ENCODE measurements at regions not wholly inside any gene's neighbourhood (a gene's known extent, or its start where the extent isn't known, plus 50 kb on each side); places are given as distances from the start of the nearest gene placed in this dataset.

DNA sequence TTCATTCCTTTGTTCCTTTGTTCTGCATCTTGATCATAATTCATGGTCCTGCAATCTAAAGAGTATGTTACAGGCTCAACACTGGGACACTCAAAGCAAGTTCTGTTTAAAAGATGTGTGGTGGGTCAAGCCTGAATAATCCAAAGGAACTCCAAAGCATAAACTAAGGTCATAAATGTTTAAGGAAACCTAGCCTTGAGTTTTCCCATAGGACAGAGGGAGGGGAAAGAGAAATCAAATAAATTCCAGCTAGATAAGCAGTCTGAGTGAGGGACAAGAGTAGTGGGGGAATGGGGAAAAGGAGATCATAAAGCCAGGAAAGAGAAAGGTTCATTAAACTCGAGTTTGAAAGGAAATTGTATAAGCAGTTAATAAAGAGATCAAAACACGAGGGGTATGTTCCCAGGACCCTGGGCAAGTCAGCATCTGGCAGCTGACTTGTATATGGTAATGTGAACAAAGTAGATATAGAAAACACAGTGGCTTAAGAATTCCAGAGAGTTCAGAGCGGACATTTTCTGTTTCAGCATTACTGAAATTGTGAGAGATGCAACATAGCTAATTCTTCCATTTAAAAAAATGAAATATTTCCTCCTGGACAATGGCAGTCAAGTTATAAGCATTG, 125.8 kb upstream of the EDNRA start:
- no peak overlapping the region for H3K4me3 ChIP-seq (ENCODE audit: low read depth, low read length)
- DNase-seq (ENCODE audit: low read depth), result peak; percentile 51
- TF ChIP-seq, protein P1, sequence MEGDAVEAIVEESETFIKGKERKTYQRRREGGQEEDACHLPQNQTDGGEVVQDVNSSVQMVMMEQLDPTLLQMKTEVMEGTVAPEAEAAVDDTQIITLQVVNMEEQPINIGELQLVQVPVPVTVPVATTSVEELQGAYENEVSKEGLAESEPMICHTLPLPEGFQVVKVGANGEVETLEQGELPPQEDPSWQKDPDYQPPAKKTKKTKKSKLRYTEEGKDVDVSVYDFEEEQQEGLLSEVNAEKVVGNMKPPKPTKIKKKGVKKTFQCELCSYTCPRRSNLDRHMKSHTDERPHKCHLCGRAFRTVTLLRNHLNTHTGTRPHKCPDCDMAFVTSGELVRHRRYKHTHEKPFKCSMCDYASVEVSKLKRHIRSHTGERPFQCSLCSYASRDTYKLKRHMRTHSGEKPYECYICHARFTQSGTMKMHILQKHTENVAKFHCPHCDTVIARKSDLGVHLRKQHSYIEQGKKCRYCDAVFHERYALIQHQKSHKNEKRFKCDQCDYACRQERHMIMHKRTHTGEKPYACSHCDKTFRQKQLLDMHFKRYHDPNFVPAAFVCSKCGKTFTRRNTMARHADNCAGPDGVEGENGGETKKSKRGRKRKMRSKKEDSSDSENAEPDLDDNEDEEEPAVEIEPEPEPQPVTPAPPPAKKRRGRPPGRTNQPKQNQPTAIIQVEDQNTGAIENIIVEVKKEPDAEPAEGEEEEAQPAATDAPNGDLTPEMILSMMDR (conservative IDR thresholded peaks at IDR 0.05; ENCODE audit: low read depth, low read length), result no peak

DNA sequence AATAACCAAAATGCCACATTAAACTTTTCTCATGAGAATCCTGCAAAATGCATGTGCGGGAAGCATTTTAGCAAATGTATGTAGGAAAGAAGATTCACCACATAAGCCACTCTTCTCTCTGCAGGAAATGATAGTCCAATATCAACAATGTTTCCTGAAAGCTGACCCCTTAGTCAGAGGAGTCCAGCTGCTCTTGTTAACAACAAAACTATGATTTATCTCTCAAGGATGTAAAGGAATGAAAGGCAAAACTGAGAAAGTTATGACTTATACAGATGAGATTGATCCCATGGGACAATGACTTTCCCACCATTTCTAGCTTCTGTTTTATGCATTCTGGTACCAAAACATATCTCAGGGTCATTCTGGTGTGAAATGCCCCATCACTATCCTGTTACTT, 125.0 kb upstream of the EDNRA start:
- peak; percentile 97 for DNase-seq (ENCODE audit: low read depth)

DNA sequence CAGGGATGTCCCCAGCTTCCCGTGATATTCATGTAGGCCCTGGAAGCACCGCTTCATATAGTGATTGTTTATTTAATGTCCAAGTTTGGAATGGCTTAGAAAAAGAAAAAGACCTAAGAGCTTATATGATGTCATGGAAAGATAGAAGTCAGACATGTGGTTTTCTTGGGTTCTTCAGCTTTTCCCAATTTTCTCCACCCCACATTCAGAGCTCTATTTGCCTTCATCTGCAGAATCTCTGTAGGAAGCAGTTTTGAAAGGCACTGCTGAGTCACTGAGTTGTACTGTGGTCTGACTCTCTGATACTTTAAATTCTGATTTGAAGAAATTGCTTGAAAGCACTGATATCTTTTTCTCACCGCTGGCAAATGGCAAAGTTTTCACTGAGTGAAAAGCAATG, 120.6 kb upstream of the EDNRA start:
- peak; percentile 96 for DNase-seq (ENCODE audit: low read depth)
- no peak overlapping the region for H3K4me3 ChIP-seq (ENCODE audit: low read depth, low read length)
- TF ChIP-seq, protein P1 (conservative IDR thresholded peaks at IDR 0.05; ENCODE audit: low read depth, low read length), result no peak

More for the DNA sequence above, 125.0 kb upstream of the EDNRA start:
- no peak overlapping the region for H3K4me3 ChIP-seq (ENCODE audit: low read depth, low read length)
- TF ChIP-seq, protein P1 (conservative IDR thresholded peaks at IDR 0.05; ENCODE audit: low read depth, low read length), result no peak

DNA sequence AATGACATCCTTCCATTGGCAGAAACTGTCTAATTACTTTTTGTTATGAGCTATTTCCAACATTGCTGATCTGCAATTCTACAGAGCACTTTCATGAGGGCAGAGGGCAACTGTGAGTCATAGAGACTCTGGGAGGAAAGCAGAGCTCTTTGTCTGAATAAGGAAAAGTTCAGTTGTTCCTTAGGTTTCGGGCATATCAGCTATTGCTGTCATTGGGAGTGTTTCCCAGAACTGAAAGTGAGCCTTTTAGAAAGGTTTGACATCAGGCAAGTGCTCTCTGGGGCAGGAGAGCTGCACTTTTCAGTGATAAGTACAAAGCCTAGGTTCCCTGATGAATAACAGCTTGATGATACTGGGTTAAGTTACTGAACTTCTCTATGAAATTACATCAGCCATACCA, 119.2 kb upstream of the EDNRA start:
- TF ChIP-seq, protein P1 (conservative IDR thresholded peaks at IDR 0.05; ENCODE audit: low read depth, low read length), result no peak
- no peak overlapping the region for H3K4me3 ChIP-seq (ENCODE audit: low read depth, low read length)
- DNase-seq (ENCODE audit: low read depth), result peak; percentile 96

DNA sequence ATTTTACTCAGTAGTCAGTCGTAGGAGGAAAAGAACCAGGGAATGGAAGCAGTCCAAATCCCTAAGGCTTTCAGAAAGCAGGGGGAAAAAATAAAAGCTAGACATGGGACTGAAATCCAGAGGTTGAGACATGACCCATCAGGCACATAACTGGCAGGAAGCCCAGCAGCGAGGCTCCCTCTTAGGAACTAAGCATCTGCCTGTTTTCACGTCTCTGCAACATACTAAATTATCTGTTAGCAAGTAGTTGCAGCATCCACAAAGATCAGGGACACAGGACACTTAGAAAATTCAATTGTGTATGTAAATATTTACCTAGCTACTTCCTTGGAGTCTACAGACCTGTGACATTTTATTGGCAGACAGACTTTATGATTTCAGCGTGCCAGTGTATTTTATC, 118.0 kb upstream of the EDNRA start:
- H3K4me3 ChIP-seq (ENCODE audit: low read depth, low read length), result no peak overlapping the region
- TF ChIP-seq, protein P1 (conservative IDR thresholded peaks at IDR 0.05; ENCODE audit: low read depth, low read length), result no peak
- DNase-seq (ENCODE audit: low read depth), result peak; percentile 93

DNA sequence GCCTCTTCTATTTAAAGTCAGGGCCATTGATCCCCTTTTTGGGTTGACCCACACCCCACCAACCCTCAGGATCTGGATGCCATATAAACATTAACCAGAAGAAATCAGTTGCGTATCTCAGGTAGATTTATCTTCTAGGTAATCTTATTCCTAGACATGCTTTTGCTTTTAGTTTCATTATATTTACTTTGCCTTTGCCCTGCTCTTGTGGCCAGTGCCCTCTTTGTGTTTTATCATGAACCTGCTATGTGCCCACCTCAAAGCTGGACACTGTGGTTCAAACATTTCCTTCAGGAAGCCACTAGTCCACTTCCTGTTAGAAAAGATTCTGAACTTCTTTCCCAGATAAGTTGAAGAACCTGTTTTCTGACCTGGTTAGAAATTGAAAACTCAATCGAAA, 117.4 kb upstream of the EDNRA start:
- H3K4me3 ChIP-seq (ENCODE audit: low read depth, low read length), result no peak overlapping the region
- TF ChIP-seq, protein P1 (conservative IDR thresholded peaks at IDR 0.05; ENCODE audit: low read depth, low read length), result no peak
- no peak for DNase-seq (ENCODE audit: low read depth)

DNA sequence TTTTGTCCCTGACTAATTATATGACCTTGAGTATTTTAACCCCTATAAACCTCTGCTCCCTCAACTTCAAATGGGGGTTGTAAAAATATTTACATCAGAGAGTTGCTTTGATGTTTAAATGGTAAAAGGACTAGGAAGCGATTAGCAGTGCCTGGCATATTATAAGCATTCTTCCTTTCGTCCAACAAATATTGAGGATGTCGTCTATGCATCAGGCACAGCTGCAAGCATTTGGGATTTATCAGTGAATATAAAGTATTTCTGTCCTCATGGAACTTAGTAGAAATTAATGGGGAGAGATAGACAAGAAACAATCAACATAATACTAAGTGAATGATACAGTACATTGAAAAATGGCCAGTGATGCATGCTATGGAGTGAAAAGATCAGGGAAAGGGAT, 115.5 kb upstream of the EDNRA start:
- H3K4me3 ChIP-seq (ENCODE audit: low read depth, low read length), result no peak overlapping the region
- no peak for DNase-seq (ENCODE audit: low read depth)
- TF ChIP-seq, protein P1 (conservative IDR thresholded peaks at IDR 0.05; ENCODE audit: low read depth, low read length), result no peak
